ENCODE measurements at regions not wholly inside any gene's neighbourhood (a gene's known extent, or its start where the extent isn't known, plus 50 kb on each side); places are given as distances from the start of the nearest gene placed in this dataset.

- no peak for DNase-seq (ENCODE audit: low read depth, low spot score)
Measured at GRCh38 chr4:152236519-152237056, 299.3 kb downstream of the FBXW7 start.

GRCh38 chr4:152235718-152236117 lies 300.2 kb downstream of the FBXW7 start:
- no peak for DNase-seq (ENCODE audit: low read depth, low spot score)

- DNase-seq (ENCODE audit: low read depth, low spot score), result no peak
Measured at GRCh38 chr4:152234571-152234970, 301.3 kb downstream of the FBXW7 start.

GRCh38 chr4:152232271-152232670 lies 303.6 kb downstream of the FBXW7 start:
- DNase-seq (ENCODE audit: low read depth, low spot score), result no peak

GRCh38 chr4:152229782-152230289 lies 306.1 kb downstream of the FBXW7 start:
- peak; percentile 33 for DNase-seq (ENCODE audit: low read depth, low spot score)

GRCh38 chr4:152225680-152226079 lies 310.2 kb downstream of the FBXW7 start:
- no peak for DNase-seq (ENCODE audit: low read depth, low spot score)

- no peak for DNase-seq (ENCODE audit: low read depth, low spot score)
Measured at GRCh38 chr4:152224721-152225420, 311.0 kb downstream of the FBXW7 start.

GRCh38 chr4:152224223-152224622 lies 311.7 kb downstream of the FBXW7 start:
- no peak for DNase-seq (ENCODE audit: low read depth, low spot score)

GRCh38 chr4:152223600-152223999 lies 312.3 kb downstream of the FBXW7 start:
- DNase-seq (ENCODE audit: low read depth, low spot score), result no peak

- no peak for DNase-seq (ENCODE audit: low read depth, low spot score)
Measured at GRCh38 chr4:152221816-152222516, 313.9 kb downstream of the FBXW7 start.

- no peak for DNase-seq (ENCODE audit: low read depth, low spot score)
Measured at GRCh38 chr4:152220201-152220666, 315.7 kb downstream of the FBXW7 start.

- DNase-seq (ENCODE audit: low read depth, low spot score), result no peak
Measured at GRCh38 chr4:152218576-152218975, 317.3 kb downstream of the FBXW7 start.

GRCh38 chr4:152217896-152218295 lies 318.0 kb downstream of the FBXW7 start:
- DNase-seq (ENCODE audit: low read depth, low spot score), result no peak

- DNase-seq (ENCODE audit: low read depth, low spot score), result no peak
Measured at GRCh38 chr4:152211936-152212653, 323.8 kb downstream of the FBXW7 start.

- no peak for DNase-seq (ENCODE audit: low read depth, low spot score)
Measured at GRCh38 chr4:152209772-152210493, 326.0 kb downstream of the FBXW7 start.

GRCh38 chr4:152207378-152207720 lies 328.5 kb downstream of the FBXW7 start:
- no peak for DNase-seq (ENCODE audit: low read depth, low spot score)

- DNase-seq (ENCODE audit: low read depth, low spot score), result no peak
Measured at GRCh38 chr4:152206646-152207377, 329.1 kb downstream of the FBXW7 start.

- no peak for DNase-seq (ENCODE audit: low read depth, low spot score)
Measured at GRCh38 chr4:152206185-152206584, 329.7 kb downstream of the FBXW7 start.

GRCh38 chr4:152202415-152202814 lies 333.5 kb downstream of the FBXW7 start:
- DNase-seq (ENCODE audit: low read depth, low spot score), result no peak

- DNase-seq (ENCODE audit: low read depth, low spot score), result no peak
Measured at GRCh38 chr4:152200511-152201333, 335.2 kb downstream of the FBXW7 start.

Data from iPS DF 19.7 (cell line).